ENCODE measurements at regions not wholly inside any gene's neighbourhood (a gene's known extent, or its start where the extent isn't known, plus 50 kb on each side); places are given as distances from the start of the nearest gene placed in this dataset.

DNA sequence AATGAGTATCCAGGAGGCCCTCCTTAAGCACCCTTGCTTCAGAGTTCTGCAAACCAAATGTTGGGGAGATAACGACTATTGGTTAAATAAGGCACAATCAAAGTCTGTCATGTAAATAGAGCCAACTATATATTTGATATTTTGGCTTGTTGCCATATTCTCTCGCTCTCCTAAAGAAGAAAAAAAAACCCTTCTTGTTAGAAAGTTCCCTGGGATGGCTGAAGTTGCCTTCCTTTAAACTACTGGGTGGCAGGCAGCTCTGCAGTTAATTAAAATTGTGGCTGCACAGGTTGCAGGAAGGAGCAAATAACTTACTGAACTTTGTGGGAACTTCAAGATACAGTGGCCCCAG is 227.0 kb upstream of the ANKRD55 start (continued):
- TF ChIP-seq EED (CRISPR knock-in tag; IDR thresholded peaks at IDR 0.05) = no peak

- Histone ChIP-seq H2AFZ (ENCODE audit: low read length) (no peak overlapping the region), H3K79me2 (ENCODE audit: insufficient read depth, low read length) (no peaks in the 10 kb centered on the region), H3K4me1 (ENCODE audit: insufficient read depth, low read length) (peaks cover 38% of the 10 kb centered on the region), H3K27ac (ENCODE audit: extremely low read length, insufficient read depth, low read length) (no peak overlapping the region), H3K9ac (ENCODE audit: insufficient read depth, low read depth, low read length) (no peak overlapping the region), H3K4me2 (ENCODE audit: low read depth, low read length) (no peak overlapping the region), H3K4me3 (replicated peaks in 1 of 3; ENCODE audit: insufficient read depth in 1 of 3, low read depth in 2 of 3, low read length in 3 of 3) (no peak overlapping the region), H3K9me3 (ENCODE audit: low read length) (no peaks in the 10 kb centered on the region), H3K36me3 (replicated peaks in 1 of 2; ENCODE audit: control insufficient read depth in 1 of 2, insufficient read depth in 2 of 2, low read length in 2 of 2) (peaks cover 0 to 1% of the 10 kb centered on the region in 2 experiments; a peak in 2 of 5 replicates), H3K27me3 (ENCODE audit: control insufficient read depth in 1 of 2, insufficient read depth in 2 of 2, low read length in 2 of 2) (no peaks in the 10 kb centered on the region), H4K20me1 (ENCODE audit: insufficient read depth, low read length) (no peaks in the 10 kb centered on the region)
- FAIRE-seq = no peak
- intact Hi-C loops (cut with micrococcal nuclease; ENCODE audit: unreplicated experiment) (loop anchor here (10.0 kb wide), 1 partner anchor 525 kb away; no protein-coding TSS in a partner anchor), in situ Hi-C loops (cut with HindIII; ENCODE audit: extremely low pct_ligation_motif_present, low pct_unique_long_range_greater_than_20kb) (no loop called here)
- 96% methylated on average over 6 of the region's 6 CpGs for WGBS (ENCODE audit: low lambda C conversion rate)
- ChIA-PET CTCF (ENCODE audit: low intra/inter-chr PET ratio, low total read pairs) (no interaction called here), POLR2A (interaction anchor here (0.9 to 2.5 kb wide), 2 partner anchors 17 to 21 kb away, joined by 3 to 8 read pairs; no protein-coding TSS in a partner anchor)
- ATAC-seq = no peak
- no peak for DNase-seq (ENCODE audit: low spot score)
- BruUV-seq (replicated peaks) = no TSS peak
- TF ChIP-seq ZNF256 (CRISPR knock-in tag; conservative IDR thresholded peaks at IDR 0.05) = no peak
- TF ChIP-seq, protein P1, sequence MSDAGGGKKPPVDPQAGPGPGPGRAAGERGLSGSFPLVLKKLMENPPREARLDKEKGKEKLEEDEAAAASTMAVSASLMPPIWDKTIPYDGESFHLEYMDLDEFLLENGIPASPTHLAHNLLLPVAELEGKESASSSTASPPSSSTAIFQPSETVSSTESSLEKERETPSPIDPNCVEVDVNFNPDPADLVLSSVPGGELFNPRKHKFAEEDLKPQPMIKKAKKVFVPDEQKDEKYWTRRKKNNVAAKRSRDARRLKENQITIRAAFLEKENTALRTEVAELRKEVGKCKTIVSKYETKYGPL (CRISPR knock-in tag; IDR thresholded peaks at IDR 0.05) = no peak
- no peak for TF ChIP-seq SMAD1 (CRISPR knock-in tag; IDR thresholded peaks at IDR 0.05; ENCODE audit: borderline replicate concordance, low read depth)
- TF ChIP-seq, protein P2, sequence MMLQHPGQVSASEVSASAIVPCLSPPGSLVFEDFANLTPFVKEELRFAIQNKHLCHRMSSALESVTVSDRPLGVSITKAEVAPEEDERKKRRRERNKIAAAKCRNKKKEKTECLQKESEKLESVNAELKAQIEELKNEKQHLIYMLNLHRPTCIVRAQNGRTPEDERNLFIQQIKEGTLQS (CRISPR knock-in tag; IDR thresholded peaks at IDR 0.05) = no peak
Measured at GRCh38 chr5:56459394-56460194, 226.5 kb upstream of the ANKRD55 start.

All from HepG2 (cell line).